Peyer's patch (tissue), 4 donors: ENCODE measurements at regions not wholly inside any gene's neighbourhood (a gene's known extent, or its start where the extent isn't known, plus 50 kb on each side); places are given as distances from the start of the nearest gene placed in this dataset.

Experiments
- CTCF ChIP-seq, 6 experiments: fragments of 450-650 bp in 4 of 6; fragments of 200-600 bp in 2 of 6; sonication (generic) in 1 of 6; IDR thresholded peaks; one replicate each; pipeline ENCODE4 v1.5.1; 2017 to 2019; ENCODE audit warnings: antibody characterized with exemption in 6 of 6, mild to moderate bottlenecking in 3 of 6, moderate library complexity in 1 of 6
- POLR2A ChIP-seq, 2 donors: fragments of 450-650 bp; IDR thresholded peaks; one replicate each; pipeline ENCODE4 v1.5.1; 2017; ENCODE audit warnings: antibody characterized with exemption in 2 of 2, mild to moderate bottlenecking in 2 of 2, moderate library complexity in 2 of 2

- TF ChIP-seq CTCF (IDR thresholded peaks at IDR 0.05) (no peak), POLR2A (IDR thresholded peaks at IDR 0.05) (no peak)
Measured at GRCh38 chr12:88882662-88883061, 302.4 kb upstream of the KITLG start.
